Spleen (tissue), 11 donors: ENCODE measurements at regions not wholly inside any gene's neighbourhood (a gene's known extent, or its start where the extent isn't known, plus 50 kb on each side); places are given as distances from the start of the nearest gene placed in this dataset.

Experiments
- DNase-seq: peaks from one replicate; pipeline ENCODE4 v3.0.0-alpha.2; 2020
- H3K27ac ChIP-seq, 8 donors: fragments of 200-600 bp; sonication (generic) in 7 of 8; 1 replicate in 4 of 8; 2 replicates in 4 of 8; pipeline versions ENCODE4 v1.5.0 to v1.8.0; 2016 to 2021; ENCODE audit warnings: inconsistent platforms in 4 of 8, mild to moderate bottlenecking in 4 of 8, moderate library complexity in 1 of 8
- H3K27me3 ChIP-seq, 7 donors: fragments of 200-600 bp; sonication (generic) in 6 of 7; replicated peaks in 1 of 7; 1 replicate in 4 of 7; 2 replicates in 3 of 7; pipeline versions ENCODE4 v1.5.0 to v1.8.0; 2016 to 2021; ENCODE audit warnings: inconsistent platforms in 3 of 7, mild to moderate bottlenecking in 1 of 7
- H3K36me3 ChIP-seq, 6 donors: fragments of 200-600 bp; sonication (generic) in 5 of 6; 1 replicate in 4 of 6; 2 replicates in 2 of 6; pipeline versions ENCODE4 v1.5.0 to v1.8.0; 2016 to 2021; ENCODE audit warnings: inconsistent platforms in 2 of 6
- H3K4me1 ChIP-seq, 6 donors: fragments of 200-600 bp; sonication (generic) in 5 of 6; 1 replicate in 3 of 6; 2 replicates in 3 of 6; pipeline versions ENCODE4 v1.5.0 to v1.8.0; 2016 to 2021; ENCODE audit warnings: inconsistent platforms in 3 of 6
- H3K4me3 ChIP-seq, 8 donors: fragments of 200-600 bp; sonication (generic) in 7 of 8; 1 replicate in 4 of 8; 2 replicates in 4 of 8; pipeline versions ENCODE4 v1.5.0 to v1.8.0; 2016 to 2021; ENCODE audit warnings: inconsistent platforms in 4 of 8, mild to moderate bottlenecking in 4 of 8, moderate library complexity in 2 of 8
- H3K9me3 ChIP-seq, 8 donors: fragments of 200-600 bp; sonication (generic) in 7 of 8; 1 replicate in 4 of 8; 2 replicates in 4 of 8; pipeline versions ENCODE4 v1.5.0 to v1.8.0; 2016 to 2021; ENCODE audit warnings: inconsistent platforms in 4 of 8
- CTCF ChIP-seq, 11 experiments: fragments of 200-600 bp in 7 of 11; fragments of 450-650 bp in 4 of 11; sonication (generic) in 4 of 11; IDR thresholded peaks in 8 of 11; conservative IDR thresholded peaks in 3 of 11; 1 replicate in 7 of 11; 2 replicates in 4 of 11; pipeline versions ENCODE4 v1.4.0 to v1.8.0; 2016 to 2021; ENCODE audit warnings: antibody characterized with exemption in 11 of 11, inconsistent platforms in 4 of 11, mild to moderate bottlenecking in 1 of 11
- POLR2A ChIP-seq, 3 donors: fragments of 450-650 bp; IDR thresholded peaks; one replicate each; pipeline ENCODE4 v1.5.1; 2017; ENCODE audit warnings: antibody characterized with exemption in 3 of 3, mild to moderate bottlenecking in 1 of 3
- POLR2AphosphoS5 ChIP-seq, 3 donors: sonication (generic); formaldehyde crosslinking; IDR thresholded peaks; one replicate each; pipeline ENCODE4 v1.5.1; 2017; ENCODE audit warnings: antibody characterized with exemption in 3 of 3
- WGBS, 5 donors: extraction: QIAGEN DNeasy Blood & Tissue Kit in 3 of 5; methylation state at CpG; one replicate each; pipeline versions ENCODE4 v1.1.5 to v1.1.7; 2013 to 2018; 5-methylcytosine and 5-hydroxymethylcytosine counted together
- intact Hi-C: fragments of 100-400 bp; cut with DNase I; formaldehyde crosslinking; loops from one replicate; pipeline ENCODE4 v1.15.0; 2023; ENCODE audit warnings: low total_unique reads
- donor health status: healthy with polysubstance abuse.
- donor health status: DM: no; HTN: no; CAD: no; lungs with moderate emphysema.
- donor health status: DM: no; HTN: no; CAD: no.
- donor health status: Bipolar disorder and iron deficiency.
- donor health status: healthy.
- donor health status: DM: no; HTN: no; CAD: no.
- donor health status: DM: yes; HTN: yes; CAD: no.

- intact Hi-C loops = no loop called here
- Histone ChIP-seq H3K36me3 (no peaks in the 10 kb centered on the region), H3K4me1 (no peaks in the 10 kb centered on the region), H3K9me3 (peaks cover 0 to 5% (median 0%) of the 10 kb centered on the region in 8 donors), H3K27me3 (no peaks in the 10 kb centered on the region), H3K4me3 (no peak overlapping the region), H3K27ac (no peak overlapping the region)
- DNase-seq = no peak
- no peak for TF ChIP-seq CTCF (IDR thresholded peaks at IDR 0.05 in 8 of 11, conservative IDR thresholded peaks at IDR 0.05 in 3 of 11)
- no peak for TF ChIP-seq POLR2A (IDR thresholded peaks at IDR 0.05)
- TF ChIP-seq POLR2AphosphoS5 (IDR thresholded peaks at IDR 0.05) = no peak
These were observed 1613.2 kb upstream of the ACO1 start for GRCh38 chr9:30771163-30771708.

- Histone ChIP-seq H3K4me1 (no peaks in the 10 kb centered on the region), H3K27me3 (no peaks in the 10 kb centered on the region), H3K27ac (no peak overlapping the region), H3K36me3 (no peaks in the 10 kb centered on the region), H3K9me3 (peaks cover 0 to 5% (median 0%) of the 10 kb centered on the region in 8 donors), H3K4me3 (no peak overlapping the region)
- WGBS, 5 donors = 51 to 63% (median 58%) methylated on average over 2 of the region's 2 CpGs
- intact Hi-C loops = no loop called here
- DNase-seq = no peak
- TF ChIP-seq POLR2A (IDR thresholded peaks at IDR 0.05) (no peak), POLR2AphosphoS5 (IDR thresholded peaks at IDR 0.05) (no peak), CTCF (IDR thresholded peaks at IDR 0.05 in 8 of 11, conservative IDR thresholded peaks at IDR 0.05 in 3 of 11) (no peak)
These were observed 1612.7 kb upstream of the ACO1 start for GRCh38 chr9:30771760-30772159.

- Histone ChIP-seq H3K9me3 (peaks cover 0 to 11% (median 0%) of the 10 kb centered on the region in 8 donors), H3K27me3 (no peaks in the 10 kb centered on the region), H3K4me1 (no peaks in the 10 kb centered on the region), H3K4me3 (no peak overlapping the region), H3K36me3 (no peaks in the 10 kb centered on the region), H3K27ac (no peak overlapping the region)
- DNase-seq = peak; percentile 51
- intact Hi-C loops = no loop called here
- WGBS, 5 donors = 80 to 95% (median 86%) methylated on average over 10 of the region's 10 CpGs
- no peak for TF ChIP-seq POLR2A (IDR thresholded peaks at IDR 0.05)
- no peak for TF ChIP-seq POLR2AphosphoS5 (IDR thresholded peaks at IDR 0.05)
- no peak for TF ChIP-seq CTCF (IDR thresholded peaks at IDR 0.05 in 8 of 11, conservative IDR thresholded peaks at IDR 0.05 in 3 of 11)
These were observed 1611.0 kb upstream of the ACO1 start for GRCh38 chr9:30773427-30773826.

GRCh38 chr9:30774326-30774725 lies 1610.1 kb upstream of the ACO1 start:
- intact Hi-C loops = no loop called here
- peak; percentile 58 for DNase-seq
- 66 to 74% (median 73%) methylated on average over 17 of the region's 17 CpGs for WGBS, 5 donors
- Histone ChIP-seq H3K27ac (no peak overlapping the region), H3K4me1 (no peaks in the 10 kb centered on the region), H3K36me3 (no peaks in the 10 kb centered on the region), H3K4me3 (no peak overlapping the region), H3K9me3 (peaks cover 0 to 11% (median 0%) of the 10 kb centered on the region in 8 donors), H3K27me3 (no peaks in the 10 kb centered on the region)
- TF ChIP-seq POLR2A (IDR thresholded peaks at IDR 0.05) (no peak), POLR2AphosphoS5 (IDR thresholded peaks at IDR 0.05) (no peak), CTCF (IDR thresholded peaks at IDR 0.05 in 8 of 11, conservative IDR thresholded peaks at IDR 0.05 in 3 of 11) (no peak)
